HFFc6 (cell line): ENCODE measurements at regions not wholly inside any gene's neighbourhood (a gene's known extent, or its start where the extent isn't known, plus 50 kb on each side); places are given as distances from the start of the nearest gene placed in this dataset.

Source experiments
- DNase-seq: peaks from one replicate; pipeline ENCODE4 v3.0.0-alpha.2; 2018
- H3K27ac Mint-ChIP-seq: 2 replicates; pipeline ENCODE4 v1.8.0; 2020; ENCODE audit warnings: mild to moderate bottlenecking, mixed read lengths
- H3K27me3 Mint-ChIP-seq: 2 replicates; pipeline ENCODE4 v1.8.0; 2021; ENCODE audit warnings: mild to moderate bottlenecking, moderate library complexity, mixed read lengths; ENCODE audit not compliant: insufficient read depth
- H3K36me3 Mint-ChIP-seq: 2 replicates; pipeline ENCODE4 v1.8.0; 2021; ENCODE audit warnings: low read depth, mixed read lengths
- H3K4me1 Mint-ChIP-seq: 2 replicates; pipeline ENCODE4 v1.8.0; 2020; ENCODE audit warnings: low read depth, mixed read lengths
- H3K4me3 Mint-ChIP-seq: 2 replicates; pipeline ENCODE4 v1.8.0; 2020; ENCODE audit warnings: mild to moderate bottlenecking, moderate library complexity, mixed read lengths
- H3K9me3 Mint-ChIP-seq: 2 replicates; pipeline ENCODE4 v1.8.0; 2020; ENCODE audit warnings: mild to moderate bottlenecking, mixed read lengths
- CTCF ChIP-seq: fragments of 200-600 bp; sonication (generic); IDR thresholded peaks from 2 replicates; pipeline ENCODE4 v1.5.0; 2021; ENCODE audit warnings: antibody characterized with exemption, mild to moderate bottlenecking

- Mint-ChIP-seq H3K4me3 (no peak overlapping the region), H3K36me3 (no peaks in the 10 kb centered on the region), H3K9me3 (no peaks in the 10 kb centered on the region; the same call in 1 of the 2 replicates), H3K27me3 (no peaks in the 10 kb centered on the region), H3K4me1 (no peaks in the 10 kb centered on the region), H3K27ac (no peak overlapping the region)
- no peak for DNase-seq
- TF ChIP-seq CTCF = no peak
Measured at GRCh38 chr3:190738636-190739155, 123.8 kb downstream of the GMNC start.

DNA sequence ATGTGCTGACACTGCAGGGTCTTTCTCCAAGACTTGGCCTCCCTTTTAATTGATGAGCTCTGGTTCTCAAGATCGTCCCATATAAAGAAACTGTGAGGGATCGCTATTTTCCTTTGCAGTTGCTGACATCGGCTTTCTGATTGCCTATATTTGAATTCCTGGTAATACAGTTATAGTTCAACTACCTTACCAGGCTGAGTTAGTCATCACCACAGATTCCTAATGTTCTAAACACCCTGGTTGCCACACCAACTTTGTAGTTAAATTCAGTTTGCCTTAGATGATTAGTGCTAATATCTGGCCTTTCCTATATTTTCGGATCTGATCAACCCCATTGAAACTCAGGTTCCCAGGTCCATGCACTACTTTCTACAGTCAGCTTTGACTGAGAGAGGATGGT lies 125.0 kb downstream of the GMNC start:
- TF ChIP-seq CTCF = no peak
- DNase-seq = no peak
- H3K36me3 Mint-ChIP-seq = no peaks in the 10 kb centered on the region
- H3K4me3 Mint-ChIP-seq = no peak overlapping the region
- H3K27me3 Mint-ChIP-seq = no peaks in the 10 kb centered on the region
- no peaks in the 10 kb centered on the region for H3K4me1 Mint-ChIP-seq
- no peak overlapping the region for H3K27ac Mint-ChIP-seq
- no peaks in the 10 kb centered on the region; the same call in 1 of the 2 replicates for H3K9me3 Mint-ChIP-seq

DNA sequence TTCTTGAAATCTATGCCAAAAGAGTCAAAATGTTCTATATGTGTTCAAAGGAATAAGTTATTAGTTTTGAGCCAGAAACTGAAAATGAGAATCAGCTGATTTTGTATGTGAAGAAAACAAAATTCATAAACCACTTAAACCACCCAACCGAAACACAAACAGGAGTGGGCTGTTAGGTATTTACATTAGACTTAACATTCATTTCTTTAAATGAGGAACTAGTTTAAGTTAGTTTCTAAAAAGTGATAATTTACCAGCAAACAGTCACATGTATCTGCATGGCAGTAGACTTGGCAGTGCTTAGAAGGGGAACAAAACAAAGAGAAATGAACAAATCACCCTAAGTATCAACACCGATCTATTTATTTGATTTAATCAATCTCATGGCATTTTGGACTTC lies 128.0 kb downstream of the GMNC start:
- Mint-ChIP-seq H3K4me3 (no peak overlapping the region), H3K4me1 (no peaks in the 10 kb centered on the region), H3K27ac (no peak overlapping the region), H3K27me3 (no peaks in the 10 kb centered on the region), H3K9me3 (no peaks in the 10 kb centered on the region), H3K36me3 (no peaks in the 10 kb centered on the region)
- TF ChIP-seq CTCF = no peak
- DNase-seq = no peak

DNA sequence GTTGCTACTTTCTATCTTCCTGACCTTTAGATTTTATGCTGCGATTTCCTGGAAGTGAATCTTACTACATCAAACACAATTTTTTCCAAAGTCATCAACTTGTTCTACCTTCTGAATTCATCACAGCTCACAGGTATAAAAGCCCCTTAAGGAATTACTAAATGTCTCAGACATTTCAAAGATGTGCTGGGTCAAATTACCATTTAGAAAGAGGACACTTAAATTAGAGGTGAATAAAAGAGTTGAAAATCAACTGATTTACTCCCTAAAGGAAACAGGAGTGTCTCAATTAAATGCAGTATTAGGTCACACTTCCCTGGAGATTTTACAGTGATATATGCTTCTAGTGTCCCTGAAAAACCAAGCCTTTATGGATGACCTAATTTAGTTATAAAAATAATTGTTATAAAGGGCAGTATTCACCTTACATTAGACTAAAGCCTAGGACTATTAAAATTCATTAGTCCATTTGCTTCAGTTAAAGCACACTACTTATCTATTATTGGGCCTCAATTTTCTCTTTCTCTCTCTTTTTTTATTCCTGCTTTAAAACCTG lies 128.8 kb downstream of the GMNC start:
- H3K36me3 Mint-ChIP-seq = no peaks in the 10 kb centered on the region
- H3K9me3 Mint-ChIP-seq = no peaks in the 10 kb centered on the region
- H3K4me3 Mint-ChIP-seq = no peak overlapping the region
- H3K27me3 Mint-ChIP-seq = no peaks in the 10 kb centered on the region
- no peak for DNase-seq
- H3K27ac Mint-ChIP-seq = no peak overlapping the region
- TF ChIP-seq CTCF = no peak
- H3K4me1 Mint-ChIP-seq = no peaks in the 10 kb centered on the region

DNA sequence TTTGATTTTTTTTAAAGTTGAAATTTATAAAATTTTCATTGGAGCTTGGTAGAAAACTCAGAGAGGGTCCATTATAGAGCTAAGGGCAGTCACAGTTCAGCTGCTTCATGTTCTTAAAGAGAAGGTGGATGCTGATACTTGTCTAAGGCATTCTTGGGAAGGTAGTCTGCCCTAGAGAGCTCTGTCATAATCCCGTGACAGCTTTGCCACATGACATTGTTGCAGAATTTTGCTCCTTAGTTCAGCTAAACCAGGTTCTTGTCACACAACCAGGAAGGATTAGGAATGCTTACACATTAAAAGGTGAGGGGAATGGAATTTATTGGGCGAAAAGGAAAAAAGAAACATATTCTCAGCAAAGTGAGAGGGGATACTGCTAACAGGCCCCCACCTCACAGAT lies 130.9 kb downstream of the GMNC start:
- no peaks in the 10 kb centered on the region for H3K4me1 Mint-ChIP-seq
- no peak for TF ChIP-seq CTCF
- no peaks in the 10 kb centered on the region for H3K9me3 Mint-ChIP-seq
- no peaks in the 10 kb centered on the region for H3K27me3 Mint-ChIP-seq
- H3K36me3 Mint-ChIP-seq = no peaks in the 10 kb centered on the region
- no peak for DNase-seq
- no peak overlapping the region for H3K27ac Mint-ChIP-seq
- no peak overlapping the region for H3K4me3 Mint-ChIP-seq
